SJSA1 (cell line): ENCODE measurements at regions not wholly inside any gene's neighbourhood (a gene's known extent, or its start where the extent isn't known, plus 50 kb on each side); places are given as distances from the start of the nearest gene placed in this dataset.

ENCODE experiments used
- DNase-seq, 2 experiments: peaks; one replicate each; pipeline ENCODE4 v3.0.0-alpha.2; 2015 to 2020; ENCODE audit warnings: low spot score in 2 of 2, low read depth in 1 of 2
- H3K27ac ChIP-seq: fragments of 250-450 bp; sonication (Bioruptor Pico); 2 replicates; pipeline ENCODE4 v1.5.1; 2020; ENCODE audit warnings: mild to moderate bottlenecking, moderate library complexity
- H3K27me3 ChIP-seq: fragments of 250-450 bp; sonication (Bioruptor Pico); replicated peaks from 2 replicates; pipeline ENCODE4 v1.5.1; 2020; ENCODE audit warnings: mild to moderate bottlenecking, moderate library complexity
- H3K36me3 ChIP-seq: fragments of 250-450 bp; sonication (Bioruptor Pico); 2 replicates; pipeline ENCODE4 v1.5.1; 2020; ENCODE audit warnings: mild to moderate bottlenecking
- H3K4me1 ChIP-seq: fragments of 250-450 bp; sonication (Bioruptor Pico); replicated peaks from 2 replicates; pipeline ENCODE4 v1.6.1; 2021; ENCODE audit warnings: mild to moderate bottlenecking
- H3K4me3 ChIP-seq: fragments of 250-450 bp; sonication (Bioruptor Pico); 2 replicates; pipeline ENCODE4 v1.5.1; 2020; ENCODE audit warnings: mild to moderate bottlenecking
- H3K9me3 ChIP-seq: fragments of 250-450 bp; sonication (Bioruptor Pico); replicated peaks from 2 replicates; pipeline ENCODE4 v1.5.1; 2020; ENCODE audit warnings: mild to moderate bottlenecking

DNA sequence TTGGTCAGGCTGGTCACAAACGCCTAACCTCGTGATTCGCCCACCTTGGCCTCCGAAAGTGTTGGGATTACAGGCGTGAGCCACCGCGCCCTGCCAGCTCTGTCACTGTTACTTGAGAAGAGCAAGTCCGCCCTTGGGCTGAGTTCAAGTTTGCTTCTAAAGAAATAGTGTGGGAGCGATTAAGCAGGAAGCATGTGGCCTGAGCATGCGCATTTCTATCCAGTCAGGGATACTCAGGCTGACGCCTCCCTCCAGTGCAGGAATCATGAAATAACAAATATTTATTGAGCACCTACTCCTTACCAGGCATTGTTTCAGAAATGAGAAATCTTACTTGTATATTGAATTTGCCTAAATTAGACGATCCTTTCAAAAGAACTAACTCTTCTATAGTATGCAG is 166.2 kb downstream of the EDN1 start:
- Histone ChIP-seq H3K4me3 (no peak overlapping the region), H3K27me3 (no peaks in the 10 kb centered on the region)
- no peak for DNase-seq

DNA sequence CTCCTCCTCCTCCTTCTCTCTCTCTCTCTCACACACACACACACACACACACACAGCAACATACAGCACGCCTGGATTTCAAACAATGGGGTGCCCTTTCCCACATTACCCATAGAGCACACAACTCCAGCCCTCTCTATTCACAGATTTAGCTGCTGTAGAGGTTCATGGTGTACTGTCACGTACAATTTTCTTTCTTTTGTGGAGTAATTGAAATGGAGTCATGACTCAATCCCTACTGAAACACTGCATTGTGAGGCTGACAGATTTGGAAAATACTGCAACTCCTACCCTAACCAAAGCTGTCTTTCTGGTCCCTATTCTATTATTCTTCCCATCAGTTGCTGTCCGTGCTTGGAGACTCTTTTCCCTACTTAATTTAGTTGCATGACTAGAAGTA is 166.9 kb downstream of the EDN1 start:
- Histone ChIP-seq H3K27ac (no peak overlapping the region), H3K27me3 (no peaks in the 10 kb centered on the region), H3K36me3 (no peaks in the 10 kb centered on the region), H3K4me1 (peaks cover 3% of the 10 kb centered on the region; the same call in 1 of the 2 replicates), H3K4me3 (no peak overlapping the region), H3K9me3 (no peaks in the 10 kb centered on the region; the same call in none of the 2 replicates)
- DNase-seq, result no peak

More for the DNA sequence above, 166.2 kb downstream of the EDN1 start:
- H3K27ac ChIP-seq, result no peak overlapping the region
- H3K9me3 ChIP-seq, result no peaks in the 10 kb centered on the region; the same call in none of the 2 replicates
- no peaks in the 10 kb centered on the region for H3K36me3 ChIP-seq
- peaks cover 3% of the 10 kb centered on the region; the same call in 1 of the 2 replicates for H3K4me1 ChIP-seq

DNA sequence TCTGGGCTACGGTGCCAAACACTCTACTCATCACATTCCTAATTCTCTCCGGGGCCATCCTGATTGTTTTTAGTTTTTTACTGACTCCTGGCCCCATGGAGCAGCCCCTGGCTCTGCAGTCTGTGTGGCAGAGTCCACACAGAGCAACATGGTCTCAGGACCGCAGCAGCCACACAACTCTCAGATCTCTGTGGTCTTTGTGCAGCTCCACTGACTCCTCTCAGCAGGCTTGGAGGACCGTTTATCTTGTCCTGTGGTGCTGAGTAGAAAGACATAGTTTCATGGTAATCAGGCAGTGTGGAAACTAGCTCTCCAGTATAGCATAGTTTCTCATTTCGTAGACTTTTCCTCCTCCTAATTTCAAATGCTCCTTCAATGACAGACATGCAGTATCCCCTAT is 168.4 kb downstream of the EDN1 start:
- H3K27ac ChIP-seq, result no peak overlapping the region
- H3K4me3 ChIP-seq, result no peak overlapping the region
- no peak for DNase-seq

DNA sequence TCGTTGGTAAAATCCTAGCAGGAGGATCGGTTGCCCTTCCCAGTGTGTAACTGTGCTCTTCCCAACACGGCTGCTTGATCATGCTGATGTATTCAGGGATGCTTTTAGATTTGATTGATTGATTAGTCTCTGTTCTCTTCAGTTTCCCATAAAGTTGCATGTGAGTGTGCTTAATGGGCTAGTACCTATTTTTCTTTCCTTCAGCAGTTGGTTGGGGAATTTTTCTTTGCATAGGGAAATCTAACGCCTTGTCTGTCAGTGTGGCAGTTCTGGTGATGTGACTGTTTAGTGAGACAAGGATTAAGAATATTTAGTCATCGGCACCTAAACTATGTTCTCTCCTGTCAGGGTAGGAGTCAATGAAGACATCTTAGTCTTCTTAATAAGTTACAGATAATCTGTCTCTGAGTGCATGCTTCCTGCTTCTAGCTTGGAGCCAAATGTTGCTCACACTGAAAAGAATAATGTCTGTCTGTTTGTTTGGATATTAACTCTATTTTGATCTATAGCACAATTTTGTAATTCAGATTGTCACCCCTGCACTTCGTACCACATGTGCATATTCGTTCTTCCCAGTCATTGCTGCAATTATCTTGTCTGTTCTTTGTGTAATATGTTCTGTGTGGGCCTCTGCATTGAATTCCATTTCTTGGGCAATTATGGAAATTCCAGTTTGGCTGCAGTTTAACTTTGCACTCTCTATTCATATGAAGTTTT is 169.9 kb downstream of the EDN1 start:
- no peak for DNase-seq
- no peak overlapping the region for H3K27ac ChIP-seq
- H3K4me1 ChIP-seq, result peaks cover 3% of the 10 kb centered on the region; the same call in 1 of the 2 replicates
- no peaks in the 10 kb centered on the region for H3K36me3 ChIP-seq
- no peaks in the 10 kb centered on the region; the same call in none of the 2 replicates for H3K9me3 ChIP-seq
- H3K4me3 ChIP-seq, result no peak overlapping the region
- no peaks in the 10 kb centered on the region for H3K27me3 ChIP-seq

More for the DNA sequence above, 168.4 kb downstream of the EDN1 start:
- H3K4me1 ChIP-seq, result peaks cover 3% of the 10 kb centered on the region; the same call in 1 of the 2 replicates
- no peaks in the 10 kb centered on the region for H3K36me3 ChIP-seq
- H3K9me3 ChIP-seq, result no peaks in the 10 kb centered on the region; the same call in none of the 2 replicates
- no peaks in the 10 kb centered on the region for H3K27me3 ChIP-seq

DNA sequence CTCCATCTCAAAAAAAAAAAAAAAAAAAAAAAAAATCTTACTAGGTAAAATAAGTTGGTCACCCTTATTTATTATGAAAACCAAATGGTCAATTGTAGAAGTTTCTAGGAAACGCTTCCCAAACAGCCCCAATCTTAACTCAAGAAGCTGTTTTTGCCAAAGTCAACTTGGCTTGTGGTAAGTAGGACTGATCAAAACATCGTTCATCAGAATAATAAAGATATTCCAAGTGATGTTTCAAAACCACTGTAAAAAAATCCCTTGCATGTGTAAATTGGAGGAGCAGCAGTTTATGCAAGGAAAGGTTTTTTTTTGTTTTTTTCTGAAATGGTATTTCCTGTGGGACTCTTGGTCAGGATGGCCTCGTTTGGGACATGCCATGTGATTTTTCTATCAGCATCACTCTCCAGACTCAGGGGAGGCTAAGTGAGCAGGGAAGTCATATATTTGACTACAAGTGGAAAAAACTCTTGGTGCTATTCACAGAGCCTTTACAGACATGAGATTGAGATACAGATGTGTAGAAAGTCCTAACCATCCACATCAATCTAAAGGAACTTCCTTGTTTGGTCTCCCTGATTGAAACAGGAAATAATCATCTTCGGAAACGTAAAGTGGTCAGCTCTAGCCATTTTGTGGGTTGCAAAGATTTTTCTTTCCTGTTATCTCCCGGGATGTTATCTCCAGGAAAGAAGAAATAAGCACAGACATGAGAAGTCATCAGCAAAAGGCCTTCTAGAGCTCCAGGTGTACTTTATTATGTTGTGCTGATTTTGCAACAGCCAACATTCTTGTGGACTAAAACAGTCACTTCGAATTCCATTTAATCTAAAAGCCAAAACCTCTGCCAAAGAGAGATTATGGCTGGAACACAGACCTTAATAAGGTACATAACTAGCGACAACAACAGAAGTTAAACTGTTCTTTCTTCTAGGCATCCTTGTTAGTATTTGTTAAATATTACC is 177.8 kb downstream of the EDN1 start:
- Histone ChIP-seq H3K9me3 (no peaks in the 10 kb centered on the region), H3K27me3 (no peaks in the 10 kb centered on the region), H3K27ac (no peak overlapping the region), H3K4me3 (no peak overlapping the region), H3K36me3 (no peaks in the 10 kb centered on the region), H3K4me1 (0 out of 2 replicates have a peak, but pooled peaks cover 3% of the 10 kb centered on the region)
- no peak for DNase-seq

DNA sequence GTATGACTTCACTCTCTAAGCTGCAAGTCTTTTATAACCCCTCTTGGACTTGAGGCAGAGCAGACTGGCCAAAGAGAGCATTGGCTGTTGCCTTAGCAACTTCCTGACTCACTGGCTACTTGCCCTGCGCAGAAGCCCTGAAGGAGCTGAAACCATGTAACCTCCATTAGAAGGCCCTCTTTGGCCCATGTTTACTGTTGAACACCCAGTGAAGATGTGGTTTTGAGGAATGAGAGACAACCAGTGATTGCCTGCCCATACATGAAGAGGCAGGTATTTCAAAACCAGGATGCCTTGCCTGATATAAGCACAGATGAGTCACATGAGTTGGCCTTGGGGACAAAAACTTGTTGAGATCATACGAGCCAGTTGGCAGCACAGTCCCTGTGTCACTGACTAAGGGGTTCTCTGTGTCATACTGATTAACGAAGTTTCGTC is 182.5 kb downstream of the EDN1 start:
- no peaks in the 10 kb centered on the region for H3K9me3 ChIP-seq
- H3K4me1 ChIP-seq, result 0 out of 2 replicates have a peak, but pooled peaks cover 3% of the 10 kb centered on the region
- no peak overlapping the region for H3K4me3 ChIP-seq
- no peaks in the 10 kb centered on the region for H3K27me3 ChIP-seq
- no peaks in the 10 kb centered on the region for H3K36me3 ChIP-seq
- no peak overlapping the region for H3K27ac ChIP-seq
- DNase-seq, result no peak

DNA sequence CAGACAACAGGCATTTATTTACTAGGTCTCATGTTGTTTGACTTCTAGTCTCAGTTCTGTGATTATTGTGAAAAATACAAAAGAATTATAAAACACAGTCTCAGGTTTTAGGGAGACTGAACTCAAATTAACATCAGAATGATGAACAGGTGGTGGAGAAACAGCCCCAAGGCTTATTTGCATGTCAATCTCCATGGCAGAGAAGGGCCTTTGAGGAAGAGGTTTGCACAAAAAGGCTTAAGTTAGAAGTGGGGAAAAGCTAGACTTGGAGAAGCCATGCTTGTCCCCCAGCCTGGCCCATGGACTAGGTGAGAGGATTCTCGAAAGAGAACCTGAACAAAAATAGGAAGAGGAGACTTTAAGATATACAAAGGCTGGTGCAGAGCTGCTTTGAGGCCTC is 183.3 kb downstream of the EDN1 start:
- no peak for DNase-seq
- no peaks in the 10 kb centered on the region for H3K36me3 ChIP-seq
- H3K27ac ChIP-seq, result no peak overlapping the region
- no peak overlapping the region for H3K4me3 ChIP-seq
- 0 out of 2 replicates have a peak, but pooled peaks cover 3% of the 10 kb centered on the region for H3K4me1 ChIP-seq
- no peaks in the 10 kb centered on the region for H3K27me3 ChIP-seq
- no peaks in the 10 kb centered on the region for H3K9me3 ChIP-seq

DNA sequence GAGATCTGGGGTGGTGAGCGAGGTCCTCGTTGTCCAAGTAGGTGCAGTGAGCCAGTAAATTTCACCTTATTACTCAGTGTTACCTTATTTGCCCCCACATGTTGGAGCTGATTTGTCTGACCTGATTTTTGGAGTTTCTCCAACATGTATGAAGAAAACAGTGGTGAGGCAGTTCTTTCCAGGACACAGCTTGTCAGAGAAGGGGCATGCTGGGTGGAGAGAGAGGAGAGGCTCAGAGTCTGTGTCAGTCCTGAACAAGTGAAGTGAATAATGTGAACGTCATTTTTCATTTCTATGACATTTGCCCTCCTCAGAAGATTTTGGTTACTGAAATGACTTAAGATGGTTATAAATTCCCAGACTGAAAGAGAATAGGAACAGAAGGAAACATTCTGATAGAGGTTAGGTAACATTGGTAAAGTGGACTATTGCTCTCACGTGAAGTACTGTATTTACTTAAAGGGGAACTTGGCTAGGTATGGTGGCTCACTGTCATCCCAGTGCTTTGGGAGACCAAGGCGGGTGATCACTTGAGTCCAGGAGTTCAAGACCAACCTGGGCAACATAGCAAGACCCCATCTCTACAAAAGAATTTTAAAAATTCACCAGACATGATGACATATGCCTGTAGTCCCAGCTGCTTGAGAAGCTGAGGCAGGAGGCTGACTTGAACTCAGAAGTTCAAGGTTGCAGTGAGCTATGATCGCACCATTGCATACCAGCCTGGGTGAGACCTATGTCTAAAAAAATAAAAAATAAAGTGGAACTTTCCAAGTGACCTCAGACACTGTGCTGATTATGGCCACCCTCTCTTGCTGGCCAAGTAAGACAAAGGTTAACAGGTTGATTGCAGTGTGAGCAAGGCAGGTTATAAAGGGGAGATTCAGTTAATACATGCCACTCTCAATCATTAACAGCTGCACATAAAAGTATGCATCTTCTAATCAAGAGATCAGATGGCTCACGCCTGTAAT is 184.3 kb downstream of the EDN1 start:
- Histone ChIP-seq H3K4me1 (peaks cover 8% of the 10 kb centered on the region), H3K36me3 (no peaks in the 10 kb centered on the region), H3K27me3 (no peaks in the 10 kb centered on the region), H3K9me3 (no peaks in the 10 kb centered on the region), H3K27ac (no peak overlapping the region), H3K4me3 (no peak overlapping the region)
- no peak for DNase-seq

DNA sequence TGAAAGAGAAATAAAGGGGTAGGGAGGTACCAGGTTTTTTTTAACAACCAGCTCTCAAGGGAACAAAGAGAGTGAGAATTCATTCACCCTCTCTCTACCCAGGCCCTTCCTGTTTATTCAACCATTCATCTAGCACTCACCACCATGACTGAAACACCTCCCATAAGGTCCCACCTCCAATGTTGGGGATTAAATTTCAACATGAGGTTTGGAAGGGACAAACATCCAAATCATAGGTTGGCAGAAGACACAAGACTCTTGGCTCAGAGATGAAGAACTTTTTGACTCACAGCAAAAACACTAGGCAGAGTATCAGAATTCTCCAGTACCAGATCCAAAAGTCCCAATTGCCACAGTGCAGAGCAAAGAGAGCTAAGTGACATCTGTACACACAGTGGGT is 186.3 kb downstream of the EDN1 start:
- no peaks in the 10 kb centered on the region for H3K9me3 ChIP-seq
- peaks cover 22% of the 10 kb centered on the region for H3K4me1 ChIP-seq
- DNase-seq, result no peak
- H3K27me3 ChIP-seq, result no peaks in the 10 kb centered on the region
- no peaks in the 10 kb centered on the region; the same call in 1 of the 2 replicates for H3K36me3 ChIP-seq
- no peak overlapping the region for H3K27ac ChIP-seq
- H3K4me3 ChIP-seq, result no peak overlapping the region

DNA sequence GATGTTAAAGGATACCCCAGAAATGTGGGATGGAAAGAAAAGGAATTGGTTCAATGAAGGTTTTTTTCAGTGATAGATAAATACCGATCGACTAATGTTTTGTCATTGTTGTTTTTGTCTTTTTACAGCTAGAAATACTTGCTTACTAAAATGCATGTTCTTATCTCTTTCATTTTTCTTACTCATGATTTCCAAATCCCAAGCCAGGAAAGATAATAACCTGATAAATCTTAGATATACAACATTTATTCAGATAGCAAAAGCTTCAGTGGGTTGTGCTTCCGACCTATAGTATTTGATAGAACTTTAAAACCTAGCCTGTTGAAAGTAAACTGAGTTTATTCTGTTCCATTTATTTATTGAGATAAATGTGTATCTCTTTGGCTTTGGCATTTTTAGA is 187.5 kb downstream of the EDN1 start:
- Histone ChIP-seq H3K4me3 (no peak overlapping the region), H3K9me3 (no peaks in the 10 kb centered on the region), H3K27ac (no peak overlapping the region), H3K36me3 (no peaks in the 10 kb centered on the region; the same call in 1 of the 2 replicates), H3K27me3 (no peaks in the 10 kb centered on the region), H3K4me1 (peaks cover 28% of the 10 kb centered on the region)
- DNase-seq, result no peak

DNA sequence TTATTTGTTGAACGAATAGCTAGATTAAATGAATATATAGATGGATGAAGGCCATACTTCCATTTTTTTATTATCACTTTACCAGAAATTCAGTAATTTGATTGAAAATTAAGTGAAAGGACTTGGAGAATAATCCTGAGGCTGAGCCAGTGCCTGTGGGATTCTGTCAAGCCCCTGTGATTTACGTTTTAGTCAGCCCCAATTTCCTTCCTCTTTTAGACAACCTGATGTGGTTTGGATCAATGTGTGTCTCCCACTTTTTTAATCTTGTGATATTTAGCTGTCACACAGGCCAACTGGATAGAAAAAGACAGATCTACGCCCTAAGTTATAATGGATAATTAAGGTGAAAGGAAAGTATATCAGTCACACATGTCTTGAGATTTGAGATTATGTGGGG is 188.8 kb downstream of the EDN1 start:
- Histone ChIP-seq H3K9me3 (no peaks in the 10 kb centered on the region), H3K4me3 (no peak overlapping the region), H3K27me3 (no peaks in the 10 kb centered on the region), H3K4me1 (peaks cover 40% of the 10 kb centered on the region), H3K36me3 (no peaks in the 10 kb centered on the region; the same call in 1 of the 2 replicates), H3K27ac (no peak overlapping the region)
- no peak for DNase-seq

DNA sequence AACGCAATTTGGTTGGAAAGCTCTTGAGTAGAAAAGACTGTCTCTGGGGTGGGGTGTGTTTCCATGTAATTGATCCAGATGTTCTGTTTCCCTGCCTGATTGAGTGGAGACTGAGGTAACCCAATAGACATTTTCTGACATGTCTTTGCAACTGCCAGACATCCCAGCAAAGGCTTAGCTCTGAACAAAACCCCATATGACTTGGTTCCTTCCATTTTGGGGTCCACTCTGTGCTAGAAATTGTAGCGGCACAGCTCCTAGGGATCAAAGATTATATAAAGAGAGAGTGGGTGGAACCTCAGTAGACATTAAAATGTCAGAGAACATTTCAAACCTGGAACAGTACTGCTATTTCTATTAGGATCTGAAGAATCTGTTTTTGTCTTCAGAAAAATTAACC is 189.3 kb downstream of the EDN1 start:
- H3K4me3 ChIP-seq, result no peak overlapping the region
- peak overlapping the region; percentile 39 for H3K27ac ChIP-seq
- H3K4me1 ChIP-seq, result peaks cover 45% of the 10 kb centered on the region
- H3K27me3 ChIP-seq, result no peaks in the 10 kb centered on the region
- H3K36me3 ChIP-seq, result no peaks in the 10 kb centered on the region; the same call in 1 of the 2 replicates
- no peak for DNase-seq
- H3K9me3 ChIP-seq, result no peaks in the 10 kb centered on the region

DNA sequence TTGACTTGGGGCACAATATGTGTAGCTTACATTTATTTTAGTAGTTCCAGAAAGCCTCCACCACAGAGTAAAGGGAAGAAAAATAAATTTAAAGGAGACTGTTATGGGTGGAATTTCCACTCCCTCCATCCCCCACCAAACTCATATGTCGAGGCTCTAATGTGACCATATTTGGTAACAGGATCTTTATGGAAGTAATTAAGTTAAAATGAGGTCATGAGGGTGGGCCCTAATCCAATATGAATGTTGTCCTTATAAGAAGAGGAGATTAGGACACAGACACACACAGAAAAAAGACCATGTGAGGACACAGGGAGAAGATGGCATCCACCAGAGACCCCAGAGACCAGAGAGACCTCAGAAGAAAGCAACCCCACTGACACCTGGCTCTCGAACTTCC is 189.7 kb downstream of the EDN1 start:
- Histone ChIP-seq H3K4me1 (peaks cover 49% of the 10 kb centered on the region), H3K4me3 (no peak overlapping the region), H3K36me3 (no peaks in the 10 kb centered on the region; the same call in 1 of the 2 replicates), H3K9me3 (no peaks in the 10 kb centered on the region), H3K27ac (peak overlapping the region; percentile 39), H3K27me3 (no peaks in the 10 kb centered on the region)
- peak in 1 of 2 experiments; percentile 72 for DNase-seq
